Upper lobe of left lung (tissue), 4 donors: ENCODE measurements at regions not wholly inside any gene's neighbourhood (a gene's known extent, or its start where the extent isn't known, plus 50 kb on each side); places are given as distances from the start of the nearest gene placed in this dataset.
"Not testable (repeated sequence)": the region's sequence is repeated elsewhere in the genome, so short reads cannot be mapped to it uniquely, and the experiment has no call there.

ENCODE experiments used
- CTCF ChIP-seq, 6 experiments: fragments of 450-650 bp in 4 of 6; fragments of 200-600 bp in 2 of 6; sonication (generic) in 2 of 6; IDR thresholded peaks; one replicate each; pipeline ENCODE4 v1.5.1; 2016 to 2019; ENCODE audit warnings: antibody characterized with exemption in 6 of 6
- EP300 ChIP-seq, 4 donors: sonication (generic); formaldehyde crosslinking; IDR thresholded peaks; one replicate each; pipeline ENCODE4 v1.5.1; 2017; ENCODE audit warnings: antibody characterized with exemption in 4 of 4, control low read depth in 2 of 4
- POLR2A ChIP-seq, 4 donors: fragments of 450-650 bp; IDR thresholded peaks; one replicate each; pipeline ENCODE4 v1.5.1; 2016 to 2017; ENCODE audit warnings: antibody characterized with exemption in 4 of 4, mild to moderate bottlenecking in 2 of 4
- POLR2AphosphoS5 ChIP-seq, 2 donors: sonication (generic); formaldehyde crosslinking; IDR thresholded peaks; one replicate each; pipeline ENCODE4 v1.5.1; 2017; ENCODE audit warnings: antibody characterized with exemption in 2 of 2

GRCh38 chr7:149554821-149555220 lies 57.2 kb upstream of the ZNF746 start:
- TF ChIP-seq POLR2AphosphoS5, POLR2A, CTCF, EP300 (IDR thresholded peaks at IDR 0.05): not testable (repeated sequence)
